GM12878 (cell line): ENCODE measurements at regions not wholly inside any gene's neighbourhood (a gene's known extent, or its start where the extent isn't known, plus 50 kb on each side); places are given as distances from the start of the nearest gene placed in this dataset.

Source experiments
- ATAC-seq: fragments of 200-7000 bp; cut with Tn5 transposase; 3 replicates; pipeline ENCODE4 v1.9.1; 2020; ENCODE audit warnings: mild to moderate bottlenecking, moderate library complexity
- BruUV-seq: library from RNA; stranded (reverse); fragments of 400-500 nt; replicated peaks from 2 replicates; lab custom pipeline; 2021; lab: Mats Ljungman, UMichigan
- CTCF ChIA-PET: fragments of 300-600 bp; sonication (Branson Sonifier 250); formaldehyde crosslinking; extraction: SDS; loops from one replicate; lab custom pipeline; 2021; ENCODE audit warnings: inconsistent platforms; lab: Yijun Ruan, JAX
- POLR2A ChIA-PET: fragments of 350-600 bp; formaldehyde crosslinking; extraction: SDS; loops from one replicate; lab custom pipeline; 2021; ENCODE audit warnings: inconsistent platforms; lab: Charles Lee
- RAD21 ChIA-PET: fragments of 300-600 bp; sonication (Branson Sonifier 250); formaldehyde crosslinking; loops from one replicate; lab custom pipeline; 2023; ENCODE audit warnings: antibody characterized with exemption; ENCODE audit not compliant: unreplicated experiment; lab: Charles Lee
- SMC1A ChIA-PET: fragments of 300-600 bp; sonication (Branson Sonifier 250); formaldehyde crosslinking; loops from one replicate; lab custom pipeline; 2023; ENCODE audit not compliant: unreplicated experiment, uncharacterized antibody; lab: Charles Lee
- DNase-seq: peaks from one replicate; pipeline ENCODE4 v3.0.0-alpha.2; 2011; ENCODE audit warnings: low read depth, low spot score
- FAIRE-seq: peaks from 3 replicates; lab custom pipeline; 2011; peaks lifted over from hg19 to GRCh38; lab: Jason Lieb, UNC
- H2AFZ ChIP-seq: 2 replicates; pipeline ENCODE4 v1.6.0; 2011; ENCODE audit warnings: low read depth, low read length, control low read depth; ENCODE audit not compliant: control insufficient read depth
- H3K27ac ChIP-seq: 2 replicates; pipeline ENCODE4 v1.5.1; 2011; ENCODE audit warnings: control low read depth; ENCODE audit not compliant: control insufficient read depth, insufficient read depth
- H3K27me3 ChIP-seq, 2 experiments: replicated peaks in 1 of 2; 2 replicates each; pipeline versions ENCODE4 v1.6.0 to v1.6.1; 2011; ENCODE audit warnings: low read length in 1 of 2; ENCODE audit not compliant: control insufficient read depth in 2 of 2, insufficient read depth in 2 of 2
- H3K36me3 ChIP-seq, 2 experiments: 2 replicates each; pipeline ENCODE4 v1.5.1; 2011; ENCODE audit warnings: low read length in 1 of 2; ENCODE audit not compliant: control insufficient read depth in 2 of 2, insufficient read depth in 2 of 2
- H3K4me1 ChIP-seq: 2 replicates; pipeline ENCODE4 v1.6.1; 2011; ENCODE audit warnings: mild to moderate bottlenecking, low read length, moderate library complexity, mixed read lengths; ENCODE audit not compliant: control insufficient read depth, insufficient read depth
- H3K4me2 ChIP-seq: 2 replicates; pipeline ENCODE4 v1.6.0; 2011; ENCODE audit warnings: control low read depth; ENCODE audit not compliant: control insufficient read depth, insufficient read depth
- H3K4me3 ChIP-seq: fragments of 200-600 bp; sonication (generic); 2 replicates; pipeline ENCODE4 v1.5.1; 2016
- H3K79me2 ChIP-seq: 2 replicates; pipeline ENCODE4 v1.6.0; 2011; ENCODE audit warnings: low read length; ENCODE audit not compliant: control insufficient read depth, insufficient read depth
- H3K9ac ChIP-seq: 2 replicates; pipeline ENCODE4 v1.8.0; 2011; ENCODE audit warnings: low read length, control low read depth, mixed read lengths; ENCODE audit not compliant: control insufficient read depth, insufficient read depth
- H3K9me3 ChIP-seq: replicated peaks from 3 replicates; pipeline ENCODE4 v1.5.1; 2011; ENCODE audit warnings: mild to moderate bottlenecking, low read length; ENCODE audit not compliant: control insufficient read depth, insufficient read depth
- H4K20me1 ChIP-seq: 2 replicates; pipeline ENCODE4 v1.6.0; 2011; ENCODE audit not compliant: control insufficient read depth, insufficient read depth
- EP300 ChIP-seq, 2 experiments: fragments of 150-350 bp in 1 of 2; IDR thresholded peaks; 2 replicates each; pipeline ENCODE4 v1.6.1; 2011 to 2012; ENCODE audit warnings: low read depth in 2 of 2, low read length in 2 of 2, borderline replicate concordance in 1 of 2, improper control_type of control experiment in 1 of 2, inconsistent platforms in 1 of 2; ENCODE audit not compliant: control insufficient read depth in 1 of 2
- GATAD2B ChIP-seq: fragments of 450-650 bp; conservative IDR thresholded peaks from 2 replicates; pipeline ENCODE4 v1.6.1; 2017; ENCODE audit warnings: low read depth, mild to moderate bottlenecking, moderate library complexity
- JUND ChIP-seq: IDR thresholded peaks from 2 replicates; pipeline ENCODE4 v1.6.1; 2012; ENCODE audit warnings: low read depth, mild to moderate bottlenecking, low read length, improper control_type of control experiment, moderate library complexity
- MEF2B ChIP-seq: fragments of 450-650 bp; IDR thresholded peaks from 2 replicates; pipeline ENCODE4 v1.6.1; 2018; ENCODE audit warnings: mild to moderate bottlenecking, moderate library complexity; ENCODE audit not compliant: partially characterized antibody, poor library complexity, severe bottlenecking
- POU2F2 ChIP-seq: IDR thresholded peaks from 3 replicates; pipeline ENCODE4 v1.6.1; 2011; ENCODE audit warnings: low read depth, mild to moderate bottlenecking, low read length, borderline replicate concordance
- SPI1 ChIP-seq: IDR thresholded peaks from 2 replicates; pipeline ENCODE4 v1.6.1; 2011; ENCODE audit warnings: low read depth, mild to moderate bottlenecking, low read length, moderate library complexity, borderline replicate concordance; ENCODE audit not compliant: insufficient read depth
- SREBF2 ChIP-seq: IDR thresholded peaks from 2 replicates; pipeline ENCODE4 v1.6.1; 2012; ENCODE audit warnings: mild to moderate bottlenecking, low read length
- SUZ12 ChIP-seq: fragments of 200-600 bp; sonication (generic); IDR thresholded peaks from one replicate; pipeline ENCODE4 v1.6.1; 2018; ENCODE audit warnings: antibody characterized with exemption, mild to moderate bottlenecking; ENCODE audit not compliant: unreplicated experiment
- TARDBP ChIP-seq: IDR thresholded peaks from 2 replicates; pipeline ENCODE4 v1.6.1; 2016; ENCODE audit warnings: borderline replicate concordance
- ZBED1 ChIP-seq: IDR thresholded peaks from 2 replicates; pipeline ENCODE4 v1.6.1; 2016; ENCODE audit warnings: borderline replicate concordance
- WGBS: methylation state at CpG from one replicate; pipeline ENCODE4 v1.1.6; 2016; ENCODE audit warnings: low lambda C conversion rate; ENCODE audit not compliant: insufficient replicate concordance, insufficient coverage; ENCODE audit errors: missing lambda C conversion rate; 5-methylcytosine and 5-hydroxymethylcytosine counted together
- in situ Hi-C: fragments of 300-500 bp; cut with MboI; formaldehyde crosslinking; loops from 9 replicates; pipeline ENCODE4 v1.14.3; 2018; ENCODE audit warnings: mixed read lengths
- intact Hi-C: fragments of 100-400 bp; cut with micrococcal nuclease; formaldehyde crosslinking; loops from one replicate; pipeline ENCODE4 v1.14.2; 2022; ENCODE audit not compliant: unreplicated experiment

- TF ChIP-seq TARDBP (no peak), MEF2B (no peak)
Measured at GRCh38 chr6:167540796-167541195, 215.9 kb downstream of the TTLL2 start (continued).

GRCh38 chr6:167541544-167541943 lies 216.7 kb downstream of the TTLL2 start:
- RAD21 ChIA-PET, result no interaction called here
- no TSS peak for BruUV-seq
- intact Hi-C loops, result no loop called here

More at GRCh38 chr6:167541544-167541943, 216.7 kb downstream of the TTLL2 start:
- Histone ChIP-seq H3K27ac (no peak overlapping the region), H3K79me2 (no peaks in the 10 kb centered on the region), H3K4me2 (no peak overlapping the region), H3K9ac (no peak overlapping the region), H3K36me3 (no peaks in the 10 kb centered on the region), H2AFZ (no peak overlapping the region), H3K27me3 (no peaks in the 10 kb centered on the region), H4K20me1 (no peaks in the 10 kb centered on the region), H3K9me3 (no peaks in the 10 kb centered on the region), H3K4me1 (no peaks in the 10 kb centered on the region), H3K4me3 (no peak overlapping the region)
- ATAC-seq, result no peak
- 69% methylated on average over 6 of the region's 6 CpGs for WGBS
- ChIA-PET CTCF (interaction anchor here (0.6 kb wide), 1 partner anchor 1434 kb away, joined by 3 read pairs; no protein-coding TSS in a partner anchor), SMC1A (no interaction called here), POLR2A (no interaction called here)
- TF ChIP-seq JUND (no peak), GATAD2B (no peak), POU2F2 (no peak), SREBF2 (no peak), SUZ12 (no peak), SPI1 (no peak), ZBED1 (no peak), EP300 (IDR thresholded peaks at IDR 0.05; ENCODE audit: borderline replicate concordance in 1 of 2, control insufficient read depth in 1 of 2, low read depth in 2 of 2, low read length in 2 of 2) (no peak)
- FAIRE-seq, result no peak
- no peak for DNase-seq
- in situ Hi-C loops, result no loop called here
